HG03108 (cell line): ENCODE measurements at regions not wholly inside any gene's neighbourhood (a gene's known extent, or its start where the extent isn't known, plus 50 kb on each side); places are given as distances from the start of the nearest gene placed in this dataset.

Experiments
- ATAC-seq: cut with Tn5 transposase; IDR thresholded peaks from one replicate; pipeline ENCODE4 v1.9.1; 2021; ENCODE audit warnings: moderate library complexity; ENCODE audit not compliant: unreplicated experiment

- no peak for ATAC-seq
Measured at GRCh38 chr16:76222853-76223252, 54.3 kb upstream of the CNTNAP4 start.

GRCh38 chr16:76226011-76226410, 51.2 kb upstream of the CNTNAP4 start:
- no peak for ATAC-seq

GRCh38 chr16:76226481-76226880, 50.7 kb upstream of the CNTNAP4 start:
- ATAC-seq, result no peak
